ENCODE measurements at regions not wholly inside any gene's neighbourhood (a gene's known extent, or its start where the extent isn't known, plus 50 kb on each side); places are given as distances from the start of the nearest gene placed in this dataset.
"Not testable (repeated sequence)": the region's sequence is repeated elsewhere in the genome, so short reads cannot be mapped to it uniquely, and the experiment has no call there.

- no peak for DNase-seq (ENCODE audit: low spot score)
These were observed 108.1 kb downstream of the MAP3K21 start for GRCh38 chr1:233435622-233436021.

GRCh38 chr1:233439721-233440120 is 112.2 kb downstream of the MAP3K21 start:
- no peak for DNase-seq (ENCODE audit: low spot score)

DNA sequence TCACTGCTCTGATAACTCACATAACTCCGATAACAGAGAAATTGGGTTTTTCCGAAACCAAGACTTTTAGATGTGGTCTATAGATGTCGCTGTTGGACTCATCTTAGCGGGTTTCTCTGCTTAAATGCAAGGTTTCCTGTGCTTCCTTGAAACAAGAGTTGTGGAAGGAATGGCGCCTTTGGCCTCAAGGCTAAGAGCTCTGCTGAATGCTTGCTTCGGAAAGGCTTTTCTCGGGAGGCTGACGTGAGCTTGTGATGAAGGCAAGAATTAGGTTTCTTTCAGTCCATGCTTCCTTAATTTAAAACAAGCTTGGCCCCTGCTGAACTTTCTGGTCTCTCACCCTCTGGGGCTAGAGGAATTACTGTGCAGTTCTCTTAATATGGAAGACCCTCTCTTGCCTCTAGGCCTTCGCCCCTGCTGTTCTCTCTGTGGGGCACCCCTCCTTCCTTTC is 113.5 kb downstream of the MAP3K21 start:
- DNase-seq (ENCODE audit: low spot score): peak; percentile 68

GRCh38 chr1:233442026-233442780 is 114.7 kb downstream of the MAP3K21 start:
- DNase-seq (ENCODE audit: low spot score): no peak

- DNase-seq (ENCODE audit: low spot score): no peak
These were observed 115.7 kb downstream of the MAP3K21 start for GRCh38 chr1:233443040-233443760.

DNA sequence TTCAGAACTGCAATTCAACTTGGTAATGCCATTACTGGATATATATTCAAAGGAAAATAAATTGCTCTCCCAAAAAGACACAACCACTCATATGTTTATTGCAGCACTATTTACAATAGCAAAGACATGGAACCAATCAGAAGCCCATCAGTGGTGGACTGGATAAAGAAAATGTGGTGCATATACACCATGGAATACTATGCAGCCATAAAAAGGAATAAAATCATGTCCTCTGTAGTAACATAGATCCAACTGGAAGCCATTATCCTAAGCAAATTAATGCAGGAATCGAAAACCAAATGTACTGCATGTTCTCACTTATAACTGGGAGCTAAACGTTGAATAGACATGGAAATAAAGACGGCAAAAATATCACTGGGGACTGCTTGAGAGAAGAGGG is 117.0 kb downstream of the MAP3K21 start:
- no peak for DNase-seq (ENCODE audit: low spot score)

- no peak for DNase-seq (ENCODE audit: low spot score)
These were observed 118.2 kb downstream of the MAP3K21 start for GRCh38 chr1:233445737-233446136.

GRCh38 chr1:233446935-233447334 is 119.4 kb downstream of the MAP3K21 start:
- DNase-seq (ENCODE audit: low spot score): no peak

GRCh38 chr1:233448109-233448689 is 120.7 kb downstream of the MAP3K21 start:
- no peak for DNase-seq (ENCODE audit: low spot score)

GRCh38 chr1:233452724-233453123 is 125.2 kb downstream of the MAP3K21 start:
- no peak for DNase-seq (ENCODE audit: low spot score)

DNA sequence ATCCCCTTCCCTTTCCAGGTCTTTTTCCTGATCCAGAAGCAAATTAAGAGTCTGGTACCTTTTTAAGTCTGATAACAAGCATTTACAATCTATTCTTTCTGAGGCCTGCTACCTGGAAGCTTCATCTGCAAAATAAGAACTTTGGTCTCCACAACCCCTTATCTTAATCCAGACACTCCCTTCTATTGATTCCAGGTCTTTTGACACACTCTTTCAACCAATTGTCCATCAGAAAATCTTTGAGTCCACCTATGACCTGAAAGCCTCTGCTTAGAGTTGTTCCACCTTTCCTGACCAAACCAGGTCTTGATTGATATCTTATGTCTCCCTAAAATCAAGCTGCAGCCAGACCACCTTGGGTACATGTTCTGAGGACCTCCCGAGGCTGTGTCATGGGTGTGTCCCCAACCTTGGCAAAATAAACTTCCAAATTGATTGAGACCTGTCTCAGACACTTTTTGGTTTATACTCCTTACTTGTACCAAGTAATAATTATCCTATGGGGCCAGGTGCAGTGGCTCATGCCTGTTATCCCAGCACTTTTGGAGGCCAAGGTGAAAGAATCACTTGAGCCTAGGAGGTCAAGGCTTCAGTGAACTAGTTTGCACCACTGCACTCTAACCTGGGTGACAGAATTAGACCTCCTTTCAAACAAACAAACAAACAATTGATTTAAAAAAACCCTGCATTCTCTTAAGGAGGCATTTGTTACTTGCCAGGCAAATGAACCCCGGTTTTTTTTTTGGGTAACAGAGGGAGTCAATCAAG is 126.1 kb downstream of the MAP3K21 start:
- DNase-seq (ENCODE audit: low spot score): no peak

DNA sequence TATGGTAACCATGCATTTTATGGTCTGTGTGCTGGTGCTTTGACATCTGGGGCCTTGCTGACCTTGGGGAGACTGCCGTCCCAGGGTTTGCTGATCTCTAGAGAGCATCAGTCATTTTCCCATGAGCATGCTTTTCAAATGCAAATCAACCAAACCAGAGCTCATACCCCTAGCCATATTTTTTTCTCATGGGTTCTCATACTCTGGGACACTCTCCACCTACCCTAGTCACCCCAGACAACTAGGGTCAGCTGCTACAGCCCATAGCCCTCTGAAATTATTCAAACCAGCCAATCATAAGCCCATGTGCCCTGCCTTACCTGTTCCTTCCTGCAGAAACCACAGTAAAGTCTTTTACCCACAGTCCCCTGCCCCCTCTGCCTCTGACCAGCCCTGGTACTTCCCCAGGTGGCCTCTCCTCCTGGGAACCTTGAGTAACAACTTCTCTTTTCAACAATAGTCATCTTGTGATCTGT is 132.0 kb downstream of the MAP3K21 start:
- no peak for DNase-seq (ENCODE audit: low spot score)

GRCh38 chr1:233459968-233460367 is 132.4 kb downstream of the MAP3K21 start:
- DNase-seq (ENCODE audit: low spot score): no peak

DNA sequence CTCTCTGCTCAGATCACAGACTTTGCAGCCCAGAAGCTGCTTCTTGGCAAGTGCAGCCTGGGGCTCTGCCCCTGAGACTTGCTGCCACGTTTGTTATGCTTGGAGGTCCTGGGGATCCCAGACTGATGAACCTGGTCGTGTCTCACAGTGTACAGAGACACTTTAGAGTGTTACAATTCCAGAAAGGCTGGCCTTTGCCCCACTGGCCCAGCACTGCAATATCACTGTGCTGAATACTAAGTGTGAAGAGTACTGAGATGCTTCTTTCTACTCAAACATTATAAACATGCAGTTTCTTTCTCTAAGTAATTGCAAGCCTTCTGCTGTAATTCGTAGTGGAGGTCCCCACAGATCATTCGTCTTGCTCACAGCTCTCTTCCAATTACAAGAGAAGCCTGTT is 133.2 kb downstream of the MAP3K21 start:
- DNase-seq (ENCODE audit: low spot score): no peak

GRCh38 chr1:233461847-233462246 is 134.3 kb downstream of the MAP3K21 start:
- no peak for DNase-seq (ENCODE audit: low spot score)

GRCh38 chr1:233463333-233463732 is 135.8 kb downstream of the MAP3K21 start:
- no peak for DNase-seq (ENCODE audit: low spot score)

- no peak for DNase-seq (ENCODE audit: low spot score)
These were observed 138.3 kb downstream of the MAP3K21 start for GRCh38 chr1:233465745-233466343.

GRCh38 chr1:233470741-233471499 is 143.0 kb upstream of the KCNK1 start:
- DNase-seq (ENCODE audit: low spot score): no peak

DNA sequence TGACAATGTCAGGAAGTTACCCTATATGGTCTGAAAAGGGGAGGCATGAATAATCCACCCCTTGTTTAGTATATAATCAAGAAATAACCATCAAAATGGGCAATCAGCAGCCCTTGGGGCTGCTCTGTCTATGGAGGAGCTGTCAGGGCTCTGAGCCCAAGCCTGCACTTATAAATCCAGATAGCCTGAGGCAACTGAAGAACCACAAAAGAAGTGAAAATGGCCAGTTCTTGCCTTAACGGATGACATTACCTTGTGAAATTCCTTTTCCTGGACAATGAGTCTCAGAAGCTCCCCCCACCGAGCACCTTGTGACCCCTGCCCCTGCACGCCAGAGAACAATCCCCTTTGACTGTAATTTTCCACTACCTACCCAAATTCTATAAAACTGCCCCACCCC is 142.1 kb upstream of the KCNK1 start:
- DNase-seq (ENCODE audit: low spot score): not testable (repeated sequence)

GRCh38 chr1:233472796-233473195 is 141.1 kb upstream of the KCNK1 start:
- DNase-seq (ENCODE audit: low spot score): not testable (repeated sequence)
